HEK293 (cell line): ENCODE measurements at regions not wholly inside any gene's neighbourhood (a gene's known extent, or its start where the extent isn't known, plus 50 kb on each side); places are given as distances from the start of the nearest gene placed in this dataset.

Experiments used
- CTCF ChIA-PET: fragments of 350-600 bp; formaldehyde crosslinking; extraction: SDS; loops from one replicate; lab custom pipeline; 2021; ENCODE audit warnings: antibody characterized with exemption; lab: Yijun Ruan, JAX
- POLR2A ChIA-PET: fragments of 300-600 bp; formaldehyde crosslinking; extraction: SDS; loops from one replicate; lab custom pipeline; 2020; ENCODE audit warnings: antibody characterized with exemption, inconsistent platforms; lab: Yijun Ruan, JAX
- H3K27ac ChIP-seq: fragments of 200-500 bp; sonication (Bioruptor generic); 2 replicates; pipeline ENCODE4 v1.5.1; 2014; ENCODE audit warnings: low read depth, low read length, control low read depth, inconsistent platforms; ENCODE audit errors: extremely low read depth
- H3K36me3 ChIP-seq, 2 experiments: fragments of 200-500 bp in 1 of 2; sonication (Bioruptor generic) in 1 of 2; 1 replicate in 1 of 2; 2 replicates in 1 of 2; pipeline ENCODE4 v1.5.1; 2014 to 2017; ENCODE audit warnings: inconsistent platforms in 2 of 2, low read length in 2 of 2; ENCODE audit not compliant: control insufficient read depth in 2 of 2, insufficient read depth in 1 of 2
- H3K4me1 ChIP-seq: fragments of 200-500 bp; sonication (Bioruptor generic); 2 replicates; pipeline ENCODE4 v1.5.1; 2014; ENCODE audit warnings: mild to moderate bottlenecking, low read length, inconsistent platforms; ENCODE audit not compliant: control insufficient read depth, insufficient read depth
- H3K4me3 ChIP-seq: 2 replicates; pipeline ENCODE4 v1.5.1; 2011; ENCODE audit warnings: low read depth, mild to moderate bottlenecking, control low read depth, low read length, moderate library complexity
- H3K9me3 ChIP-seq: fragments of 200-500 bp; sonication (Bioruptor generic); 2 replicates; pipeline ENCODE4 v1.5.1; 2014; ENCODE audit warnings: low read depth, low read length, inconsistent platforms; ENCODE audit not compliant: control insufficient read depth, insufficient read depth
- ATF2 ChIP-seq: fragments of 450-650 bp; formaldehyde crosslinking; IDR thresholded peaks from 2 replicates; pipeline ENCODE4 v1.5.1; 2016; ENCODE audit warnings: missing biosample characterization, missing genetic modification characterization, low read depth
- FEZF1 ChIP-seq: fragments of 450-650 bp; formaldehyde crosslinking; IDR thresholded peaks from 2 replicates; pipeline ENCODE4 v1.5.1; 2016; ENCODE audit warnings: missing biosample characterization, missing genetic modification characterization
- GFI1B ChIP-seq: fragments of 450-650 bp; formaldehyde crosslinking; IDR thresholded peaks from 2 replicates; pipeline ENCODE4 v1.5.1; 2016; ENCODE audit warnings: missing biosample characterization, missing genetic modification characterization
- HOXD13 ChIP-seq: sonication (generic); formaldehyde crosslinking; IDR thresholded peaks from 2 replicates; pipeline ENCODE4 v1.8.0; 2022; ENCODE audit warnings: missing genetic modification reagents, borderline replicate concordance
- INSM2 ChIP-seq: fragments of 450-650 bp; formaldehyde crosslinking; IDR thresholded peaks from 2 replicates; pipeline ENCODE4 v1.5.1; 2016; ENCODE audit warnings: missing biosample characterization, missing genetic modification characterization
- MZF1 ChIP-seq: fragments of 450-650 bp; formaldehyde crosslinking; IDR thresholded peaks from 2 replicates; pipeline ENCODE4 v1.5.1; 2017; ENCODE audit warnings: missing biosample characterization, missing genetic modification characterization, borderline replicate concordance
- OVOL3 ChIP-seq: fragments of 450-650 bp; formaldehyde crosslinking; IDR thresholded peaks from 2 replicates; pipeline ENCODE4 v1.5.1; 2016; ENCODE audit warnings: missing biosample characterization, missing genetic modification characterization
- PBX3 ChIP-seq: sonication (generic); formaldehyde crosslinking; IDR thresholded peaks from 2 replicates; pipeline ENCODE4 v1.8.1; 2022; ENCODE audit warnings: mild to moderate bottlenecking, moderate library complexity, missing genetic modification reagents
- PRDM1 ChIP-seq: fragments of 450-650 bp; formaldehyde crosslinking; IDR thresholded peaks from 2 replicates; pipeline ENCODE4; 2016; ENCODE audit warnings: missing biosample characterization, missing genetic modification characterization
- SCRT1 ChIP-seq: fragments of 450-650 bp; formaldehyde crosslinking; IDR thresholded peaks from 2 replicates; pipeline ENCODE4 v1.5.1; 2016; ENCODE audit warnings: missing biosample characterization, missing genetic modification characterization, borderline replicate concordance
- SP2 ChIP-seq: fragments of 450-650 bp; formaldehyde crosslinking; IDR thresholded peaks from 2 replicates; pipeline ENCODE4 v1.5.1; 2016; ENCODE audit warnings: missing biosample characterization, missing genetic modification characterization
- ZBTB21 ChIP-seq: fragments of 450-650 bp; formaldehyde crosslinking; IDR thresholded peaks from 2 replicates; pipeline ENCODE4 v1.5.1; 2017; ENCODE audit warnings: missing biosample characterization, missing genetic modification characterization
- ZBTB6 ChIP-seq: fragments of 450-650 bp; formaldehyde crosslinking; IDR thresholded peaks from 2 replicates; pipeline ENCODE4 v1.5.1; 2017; ENCODE audit warnings: missing biosample characterization, missing genetic modification characterization
- ZFP41 ChIP-seq: fragments of 450-650 bp; formaldehyde crosslinking; IDR thresholded peaks from 2 replicates; pipeline ENCODE4 v1.5.1; 2016; ENCODE audit warnings: missing biosample characterization, missing genetic modification characterization, borderline replicate concordance
- ZNF221 ChIP-seq: fragments of 450-650 bp; formaldehyde crosslinking; IDR thresholded peaks from 2 replicates; pipeline ENCODE4 v1.5.1; 2017; ENCODE audit warnings: missing biosample characterization, missing genetic modification characterization, borderline replicate concordance
- ZNF23 ChIP-seq: fragments of 450-650 bp; formaldehyde crosslinking; IDR thresholded peaks from 2 replicates; pipeline ENCODE4 v1.5.1; 2016; ENCODE audit warnings: missing biosample characterization, missing genetic modification characterization, borderline replicate concordance
- ZNF26 ChIP-seq: fragments of 450-650 bp; formaldehyde crosslinking; IDR thresholded peaks from 2 replicates; pipeline ENCODE4 v1.5.1; 2016; ENCODE audit warnings: missing biosample characterization, missing genetic modification characterization
- ZNF280C ChIP-seq: fragments of 450-650 bp; formaldehyde crosslinking; IDR thresholded peaks from 2 replicates; pipeline ENCODE4 v1.5.1; 2016; ENCODE audit warnings: missing biosample characterization, missing genetic modification characterization
- ZNF362 ChIP-seq: fragments of 450-650 bp; formaldehyde crosslinking; IDR thresholded peaks from 2 replicates; pipeline ENCODE4 v1.5.1; 2016; ENCODE audit warnings: missing biosample characterization, missing genetic modification characterization
- ZNF501 ChIP-seq: fragments of 450-650 bp; formaldehyde crosslinking; IDR thresholded peaks from 2 replicates; pipeline ENCODE4 v1.5.1; 2016; ENCODE audit warnings: missing biosample characterization, missing genetic modification characterization
- ZNF549 ChIP-seq: fragments of 450-650 bp; IDR thresholded peaks from 2 replicates; pipeline ENCODE4 v1.5.1; 2018; ENCODE audit warnings: missing biosample characterization, missing genetic modification characterization, mild to moderate bottlenecking, inconsistent platforms, moderate library complexity
- ZNF555 ChIP-seq: fragments of 450-650 bp; formaldehyde crosslinking; conservative IDR thresholded peaks from 2 replicates; pipeline ENCODE4 v1.5.1; 2017; ENCODE audit warnings: missing biosample characterization, mild to moderate bottlenecking, missing genetic modification characterization, inconsistent platforms
- ZNF558 ChIP-seq: fragments of 450-650 bp; formaldehyde crosslinking; IDR thresholded peaks from 2 replicates; pipeline ENCODE4 v1.5.1; 2016; ENCODE audit warnings: missing biosample characterization, missing genetic modification characterization
- ZNF623 ChIP-seq: fragments of 450-650 bp; formaldehyde crosslinking; IDR thresholded peaks from 2 replicates; pipeline ENCODE4 v1.5.1; 2016; ENCODE audit warnings: missing biosample characterization, missing genetic modification characterization
- ZNF658 ChIP-seq: fragments of 450-650 bp; formaldehyde crosslinking; IDR thresholded peaks from 2 replicates; pipeline ENCODE4; 2016; ENCODE audit warnings: missing biosample characterization, missing genetic modification characterization
- ZNF664 ChIP-seq: fragments of 450-650 bp; formaldehyde crosslinking; IDR thresholded peaks from 2 replicates; pipeline ENCODE4 v1.5.1; 2016; ENCODE audit warnings: missing biosample characterization, missing genetic modification characterization

- Histone ChIP-seq H3K4me1 (no peaks in the 10 kb centered on the region), H3K9me3 (no peaks in the 10 kb centered on the region), H3K4me3 (no peak overlapping the region), H3K27ac (no peak overlapping the region), H3K36me3 (no peaks in the 10 kb centered on the region)
- POLR2A ChIA-PET = interaction anchor here (0.6 kb wide), 1 partner anchor 62 kb away, joined by 5 read pairs; no protein-coding TSS in a partner anchor
- TF ChIP-seq ZBTB6 (tag by site-specific recombination) (no peak), ZNF501 (no peak), ZNF658 (no peak), OVOL3 (tag by site-specific recombination) (no peak), ZNF23 (tag by site-specific recombination) (no peak), MZF1 (tag by site-specific recombination) (no peak), PRDM1 (tag by site-specific recombination) (no peak), HOXD13 (CRISPR knock-in tag) (no peak), ZNF221 (no peak), ZNF558 (tag by site-specific recombination) (no peak), GFI1B (tag by site-specific recombination) (no peak), ZNF280C (tag by site-specific recombination) (no peak), ATF2 (tag by site-specific recombination) (no peak), SP2 (tag by site-specific recombination) (no peak), ZNF362 (tag by site-specific recombination) (no peak), ZBTB21 (no peak), ZFP41 (tag by site-specific recombination) (no peak), FEZF1 (tag by site-specific recombination) (no peak), ZNF26 (no peak)
- CTCF ChIA-PET = no interaction called here
Observed at GRCh38 chr1:169019419-169020058, 87.0 kb upstream of the ATP1B1 start.

GRCh38 chr1:169020684-169021083, 85.8 kb upstream of the ATP1B1 start:
- ChIA-PET POLR2A (no interaction called here), CTCF (no interaction called here)
- Histone ChIP-seq H3K27ac (no peak overlapping the region), H3K9me3 (no peaks in the 10 kb centered on the region), H3K4me1 (no peaks in the 10 kb centered on the region), H3K4me3 (no peak overlapping the region), H3K36me3 (no peaks in the 10 kb centered on the region)
- TF ChIP-seq ZNF623 (tag by site-specific recombination) = peak; percentile 61
- peak; percentile 78 for TF ChIP-seq ZNF664
- peak; percentile 33; the same call in 1 of the 2 replicates for TF ChIP-seq ZBTB21
- no peak for TF ChIP-seq SCRT1
- no peak for TF ChIP-seq ZNF549 (tag by site-specific recombination)
- peak; percentile 81 for TF ChIP-seq ZNF555 (tag by site-specific recombination)
- no peak for TF ChIP-seq INSM2 (tag by site-specific recombination)
- no peak for TF ChIP-seq PBX3 (CRISPR knock-in tag)
